Sigmoid colon (tissue), 4 donors: ENCODE measurements at regions not wholly inside any gene's neighbourhood (a gene's known extent, or its start where the extent isn't known, plus 50 kb on each side); places are given as distances from the start of the nearest gene placed in this dataset.

Source experiments
- EP300 ChIP-seq, 4 donors: sonication (generic); formaldehyde crosslinking; IDR thresholded peaks; one replicate each; pipeline ENCODE4 v1.6.1; 2017; ENCODE audit warnings: antibody characterized with exemption in 4 of 4
- POLR2A ChIP-seq, 2 donors: fragments of 450-650 bp; IDR thresholded peaks; one replicate each; pipeline ENCODE4 v1.6.1; 2016; ENCODE audit warnings: antibody characterized with exemption in 2 of 2, mild to moderate bottlenecking in 2 of 2, moderate library complexity in 2 of 2
- POLR2AphosphoS5 ChIP-seq, 4 donors: sonication (generic); formaldehyde crosslinking; IDR thresholded peaks; one replicate each; pipeline ENCODE4 v1.6.1; 2017; ENCODE audit warnings: antibody characterized with exemption in 4 of 4
- TF ChIP-seq, protein P1 (sequence below), 4 experiments: fragments of 450-650 bp in 3 of 4; fragments of 200-600 bp in 1 of 4; IDR thresholded peaks; one replicate each; pipeline ENCODE4 v1.5.1; 2016 to 2019; ENCODE audit warnings: antibody characterized with exemption in 4 of 4, mild to moderate bottlenecking in 3 of 4, moderate library complexity in 2 of 4

DNA sequence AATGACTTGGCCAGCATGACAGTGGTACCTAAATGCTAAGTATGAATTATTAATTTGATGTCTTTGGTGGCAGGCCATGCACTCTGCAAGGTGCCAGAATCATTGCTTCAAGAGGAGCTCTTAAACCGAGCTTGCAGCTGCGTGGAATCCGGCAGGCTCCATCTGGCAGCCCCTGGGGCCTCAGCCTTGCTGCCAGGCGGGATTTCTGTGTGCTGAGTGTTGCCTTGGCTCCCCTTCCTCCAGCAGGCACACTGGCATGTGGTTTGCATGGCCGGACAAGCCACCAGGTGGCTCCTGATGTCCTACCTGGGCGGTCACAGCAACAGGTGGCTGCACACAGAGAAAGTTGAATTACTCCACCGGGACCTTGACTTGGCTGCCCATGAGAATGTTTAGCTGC lies 155.4 kb downstream of the URB2 start:
- TF ChIP-seq POLR2AphosphoS5 (IDR thresholded peaks at IDR 0.05) (no peak), EP300 (IDR thresholded peaks at IDR 0.05) (no peak), POLR2A (IDR thresholded peaks at IDR 0.05) (no peak)
- TF ChIP-seq, protein P1, sequence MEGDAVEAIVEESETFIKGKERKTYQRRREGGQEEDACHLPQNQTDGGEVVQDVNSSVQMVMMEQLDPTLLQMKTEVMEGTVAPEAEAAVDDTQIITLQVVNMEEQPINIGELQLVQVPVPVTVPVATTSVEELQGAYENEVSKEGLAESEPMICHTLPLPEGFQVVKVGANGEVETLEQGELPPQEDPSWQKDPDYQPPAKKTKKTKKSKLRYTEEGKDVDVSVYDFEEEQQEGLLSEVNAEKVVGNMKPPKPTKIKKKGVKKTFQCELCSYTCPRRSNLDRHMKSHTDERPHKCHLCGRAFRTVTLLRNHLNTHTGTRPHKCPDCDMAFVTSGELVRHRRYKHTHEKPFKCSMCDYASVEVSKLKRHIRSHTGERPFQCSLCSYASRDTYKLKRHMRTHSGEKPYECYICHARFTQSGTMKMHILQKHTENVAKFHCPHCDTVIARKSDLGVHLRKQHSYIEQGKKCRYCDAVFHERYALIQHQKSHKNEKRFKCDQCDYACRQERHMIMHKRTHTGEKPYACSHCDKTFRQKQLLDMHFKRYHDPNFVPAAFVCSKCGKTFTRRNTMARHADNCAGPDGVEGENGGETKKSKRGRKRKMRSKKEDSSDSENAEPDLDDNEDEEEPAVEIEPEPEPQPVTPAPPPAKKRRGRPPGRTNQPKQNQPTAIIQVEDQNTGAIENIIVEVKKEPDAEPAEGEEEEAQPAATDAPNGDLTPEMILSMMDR (IDR thresholded peaks at IDR 0.05) = peak in 1 of 4 experiments; percentile 15
